Activated naive CD8-positive, alpha-beta T cell treated with anti-CD3 and anti-CD28 coated beads, Interleukin-2, amount 10 ng/mL, durations not matched to agents 7 days and 5 days (primary cell): ENCODE measurements at regions not wholly inside any gene's neighbourhood (a gene's known extent, or its start where the extent isn't known, plus 50 kb on each side); places are given as distances from the start of the nearest gene placed in this dataset.

Source experiments
- ATAC-seq: fragments of 150-1000 bp; cut with Tn5 transposase; one replicate; pipeline ENCODE4 v1.10.0; 2021; ENCODE audit warnings: low read depth, moderate library complexity
- POLR2A ChIA-PET: fragments of 350-600 bp; sonication (Branson Sonifier 250); formaldehyde crosslinking; loops from one replicate; lab custom pipeline; 2021; ENCODE audit warnings: antibody characterized with exemption; lab: Charles Lee
- DNase-seq: peaks from one replicate; pipeline ENCODE4 v3.0.0; 2021
- H3K27ac Mint-ChIP-seq: one replicate; pipeline ENCODE4 v1.8.0; 2022; ENCODE audit warnings: mild to moderate bottlenecking, mixed read lengths
- H3K27me3 Mint-ChIP-seq: one replicate; pipeline ENCODE4 v1.8.0; 2022; ENCODE audit warnings: mild to moderate bottlenecking, moderate library complexity, mixed read lengths
- H3K36me3 Mint-ChIP-seq: one replicate; pipeline ENCODE4 v1.8.0; 2021; ENCODE audit warnings: mild to moderate bottlenecking, mixed read lengths
- H3K4me1 Mint-ChIP-seq: one replicate; pipeline ENCODE4 v1.8.0; 2021; ENCODE audit warnings: mixed read lengths
- H3K4me3 Mint-ChIP-seq: one replicate; pipeline ENCODE4 v1.8.0; 2022; ENCODE audit warnings: mild to moderate bottlenecking, moderate library complexity, mixed read lengths
- H3K9me3 Mint-ChIP-seq: one replicate; pipeline ENCODE4 v1.8.0; 2021; ENCODE audit warnings: mixed read lengths

DNA sequence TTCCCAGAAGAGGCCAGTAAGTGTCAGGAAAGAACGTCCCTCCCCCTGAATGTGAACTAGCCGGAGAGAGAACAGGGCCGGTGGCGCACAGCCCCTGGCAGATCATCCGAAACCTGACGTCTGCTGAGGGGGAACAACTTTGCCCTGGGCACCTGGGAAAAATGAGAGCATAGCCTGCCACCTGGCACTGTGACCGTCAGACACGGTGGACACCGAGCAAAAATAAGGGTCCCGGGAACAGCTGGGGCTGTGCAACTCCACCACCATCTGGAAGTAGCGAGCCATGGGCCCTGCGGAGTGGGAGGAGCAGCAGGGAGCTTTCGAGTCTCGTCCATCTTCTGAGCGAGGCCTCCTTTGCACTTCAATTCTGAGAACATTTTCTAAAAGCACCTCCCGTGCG, 110.8 kb downstream of the EDN3 start:
- Mint-ChIP-seq H3K27ac (no peak overlapping the region), H3K9me3 (no peaks in the 10 kb centered on the region), H3K36me3 (no peaks in the 10 kb centered on the region), H3K4me3 (no peak overlapping the region), H3K4me1 (no peaks in the 10 kb centered on the region), H3K27me3 (peaks cover 14% of the 10 kb centered on the region)
- POLR2A ChIA-PET, result no interaction called here
- DNase-seq (no peak), ATAC-seq (no peak)

DNA sequence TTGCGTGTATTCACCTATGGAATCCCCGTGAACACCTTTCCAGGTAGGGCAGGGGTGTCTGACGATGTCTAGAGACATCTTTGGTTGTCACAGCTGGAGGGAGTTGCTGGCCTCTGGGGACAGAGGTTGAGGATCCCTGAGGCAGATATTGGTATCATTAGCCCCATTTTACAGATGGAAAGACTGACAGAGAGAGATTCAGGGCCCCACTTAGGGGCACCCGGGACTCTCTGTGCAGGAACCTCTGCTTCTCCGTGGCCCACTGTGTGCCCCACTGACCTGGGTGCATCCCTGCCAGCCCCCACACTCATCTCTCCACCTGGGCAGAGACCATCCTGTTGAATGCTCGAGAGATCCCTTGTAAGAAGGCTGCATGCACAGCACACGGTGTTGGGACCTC, 111.2 kb downstream of the EDN3 start:
- POLR2A ChIA-PET, result no interaction called here
- no peak for ATAC-seq
- H3K27ac Mint-ChIP-seq, result no peak overlapping the region

DNA sequence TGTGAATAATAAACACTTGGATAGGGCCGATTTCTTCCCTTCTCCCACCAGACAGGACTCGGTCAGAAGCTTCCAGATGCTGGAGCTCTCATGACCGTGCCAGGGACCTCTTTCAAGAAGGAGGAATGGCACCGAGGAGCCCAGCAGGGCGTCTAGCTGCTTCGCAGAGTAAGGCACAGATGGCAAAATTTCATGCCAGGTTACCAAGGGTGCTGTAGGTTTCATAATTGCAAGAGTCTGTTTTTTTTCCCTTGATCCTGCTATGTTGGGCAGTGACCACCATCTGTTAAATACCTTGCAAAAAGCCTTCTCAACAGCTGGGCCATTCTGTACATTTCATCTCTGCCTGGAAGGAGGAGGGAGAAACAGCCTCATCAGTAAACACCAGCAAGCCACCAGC, 111.8 kb downstream of the EDN3 start:
- ATAC-seq (no peak), DNase-seq (no peak)
- peaks cover 6% of the 10 kb centered on the region for H3K27me3 Mint-ChIP-seq
- H3K4me3 Mint-ChIP-seq, result no peak overlapping the region
- H3K36me3 Mint-ChIP-seq, result no peaks in the 10 kb centered on the region
- H3K9me3 Mint-ChIP-seq, result no peaks in the 10 kb centered on the region
- POLR2A ChIA-PET, result no interaction called here
- no peak overlapping the region for H3K27ac Mint-ChIP-seq
- no peaks in the 10 kb centered on the region for H3K4me1 Mint-ChIP-seq

More for the DNA sequence above, 111.2 kb downstream of the EDN3 start:
- H3K4me1 Mint-ChIP-seq, result no peaks in the 10 kb centered on the region
- peaks cover 11% of the 10 kb centered on the region for H3K27me3 Mint-ChIP-seq
- no peaks in the 10 kb centered on the region for H3K36me3 Mint-ChIP-seq
- H3K9me3 Mint-ChIP-seq, result no peaks in the 10 kb centered on the region
- DNase-seq, result no peak
- no peak overlapping the region for H3K4me3 Mint-ChIP-seq

DNA sequence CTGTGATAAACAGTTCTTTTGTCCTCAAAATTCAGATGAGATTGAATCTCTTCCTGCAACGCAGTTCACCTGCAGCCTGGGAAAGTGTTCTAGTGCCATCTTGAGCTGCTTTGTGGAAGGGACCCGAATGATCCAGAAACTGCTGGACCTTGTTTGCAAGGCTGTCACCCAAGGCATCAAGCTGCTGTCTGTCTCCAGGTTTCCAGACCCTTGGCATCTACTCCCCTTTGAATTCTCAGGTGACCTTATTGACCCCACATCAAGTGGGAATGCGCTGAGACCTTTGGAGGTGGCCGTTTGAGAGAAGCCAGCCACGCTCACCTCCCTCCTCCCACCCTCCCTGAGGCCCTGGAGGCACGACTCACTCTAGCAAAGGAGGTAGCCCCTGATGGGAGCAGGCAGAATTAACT, 112.5 kb downstream of the EDN3 start:
- POLR2A ChIA-PET, result no interaction called here
- H3K27ac Mint-ChIP-seq, result no peak overlapping the region
- no peaks in the 10 kb centered on the region for H3K9me3 Mint-ChIP-seq
- ATAC-seq, result no peak
- no peak overlapping the region for H3K4me3 Mint-ChIP-seq
- DNase-seq, result no peak
- peaks cover 5% of the 10 kb centered on the region for H3K27me3 Mint-ChIP-seq
- H3K36me3 Mint-ChIP-seq, result no peaks in the 10 kb centered on the region
- no peaks in the 10 kb centered on the region for H3K4me1 Mint-ChIP-seq

DNA sequence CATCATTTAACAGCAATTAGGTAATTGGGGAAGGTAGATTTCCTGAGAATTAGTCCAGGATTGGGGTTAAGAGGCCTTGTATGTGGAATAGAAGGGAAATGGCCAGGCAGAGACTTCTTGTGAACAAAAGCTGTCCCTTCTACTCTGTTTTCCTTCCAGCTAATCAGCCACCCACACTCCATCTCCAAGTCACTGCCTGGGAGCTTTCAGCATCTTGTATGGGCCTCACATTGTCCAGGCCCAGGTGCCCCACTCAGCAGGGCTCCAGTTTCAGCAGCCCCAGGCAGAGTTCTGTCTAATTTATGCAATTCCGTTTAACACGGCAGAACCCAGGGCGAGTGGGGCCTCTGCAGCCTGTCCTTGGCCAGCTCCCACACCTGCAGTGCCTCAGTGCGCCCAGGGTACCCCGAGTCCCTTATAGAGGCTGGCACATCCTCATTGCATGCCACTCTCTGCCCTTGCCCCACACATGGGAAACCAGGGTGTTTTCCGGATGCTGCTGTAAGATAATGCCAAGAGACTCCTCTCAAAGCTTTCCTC, 113.0 kb downstream of the EDN3 start:
- Mint-ChIP-seq H3K9me3 (no peaks in the 10 kb centered on the region), H3K27me3 (peaks cover 6% of the 10 kb centered on the region), H3K27ac (no peak overlapping the region), H3K4me1 (no peaks in the 10 kb centered on the region), H3K4me3 (no peak overlapping the region), H3K36me3 (no peaks in the 10 kb centered on the region)
- DNase-seq, result no peak
- POLR2A ChIA-PET, result no interaction called here
- no peak for ATAC-seq

DNA sequence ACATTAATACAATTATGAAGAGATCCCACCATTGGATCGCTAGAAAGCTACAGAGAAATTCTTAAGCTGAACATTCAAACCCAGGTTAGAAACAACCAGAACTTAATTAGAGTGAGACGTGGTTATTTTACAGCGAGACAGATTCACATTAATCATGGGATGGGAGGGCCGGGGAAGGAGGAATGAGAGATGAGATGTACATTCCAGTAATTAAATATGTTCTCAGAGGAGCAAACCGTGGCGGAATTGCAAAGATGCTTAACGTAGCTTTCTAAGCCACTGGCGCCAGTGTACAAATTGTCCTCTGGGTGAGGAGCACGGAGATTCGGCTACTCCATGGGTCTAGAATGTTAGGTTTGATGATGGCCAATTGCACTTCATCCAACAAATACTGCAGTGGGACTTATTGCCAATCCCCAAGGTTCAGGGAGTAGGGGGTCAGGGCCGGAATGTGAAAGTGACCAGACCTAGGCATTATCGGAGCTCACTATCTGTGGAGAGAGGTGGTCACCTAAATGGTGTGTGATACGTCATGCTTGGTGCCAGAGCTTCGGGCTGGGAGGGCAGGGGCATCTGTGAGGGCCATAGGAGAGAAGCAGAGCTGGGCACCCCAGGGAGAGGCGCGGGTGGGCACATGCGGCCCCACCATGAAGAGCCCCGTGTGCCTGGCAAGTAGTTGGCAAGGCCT, 114.7 kb downstream of the EDN3 start:
- no peak overlapping the region for H3K4me3 Mint-ChIP-seq
- no peak overlapping the region for H3K27ac Mint-ChIP-seq
- no peaks in the 10 kb centered on the region for H3K9me3 Mint-ChIP-seq
- H3K27me3 Mint-ChIP-seq, result peaks cover 6% of the 10 kb centered on the region
- ATAC-seq (no peak), DNase-seq (no peak)
- no peaks in the 10 kb centered on the region for H3K4me1 Mint-ChIP-seq
- POLR2A ChIA-PET, result no interaction called here
- no peaks in the 10 kb centered on the region for H3K36me3 Mint-ChIP-seq

DNA sequence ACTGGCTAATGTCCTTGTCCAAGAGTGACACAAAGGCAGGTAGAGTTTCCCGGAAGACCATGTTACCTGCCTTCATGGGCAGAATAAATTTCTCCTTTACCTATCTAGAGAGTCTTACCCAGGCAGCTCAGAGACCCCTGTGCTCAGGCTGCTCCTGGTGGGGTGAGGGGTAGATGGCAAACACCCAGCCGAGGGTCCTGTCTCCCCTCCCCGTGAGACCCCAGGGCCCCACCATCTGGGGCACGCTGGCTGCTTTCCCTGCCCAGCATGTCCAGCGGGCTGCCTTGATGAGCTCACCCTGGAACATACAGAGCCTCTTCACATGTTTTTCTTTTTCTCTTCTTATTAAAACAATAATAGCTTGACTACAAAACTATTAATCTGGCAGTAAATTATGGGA, 116.5 kb downstream of the EDN3 start:
- no peak overlapping the region for H3K4me3 Mint-ChIP-seq
- DNase-seq (no peak), ATAC-seq (no peak)
- POLR2A ChIA-PET, result no interaction called here
- H3K27ac Mint-ChIP-seq, result no peak overlapping the region
- peaks cover 6% of the 10 kb centered on the region for H3K27me3 Mint-ChIP-seq
- H3K9me3 Mint-ChIP-seq, result no peaks in the 10 kb centered on the region
- no peaks in the 10 kb centered on the region for H3K36me3 Mint-ChIP-seq
- H3K4me1 Mint-ChIP-seq, result no peaks in the 10 kb centered on the region

DNA sequence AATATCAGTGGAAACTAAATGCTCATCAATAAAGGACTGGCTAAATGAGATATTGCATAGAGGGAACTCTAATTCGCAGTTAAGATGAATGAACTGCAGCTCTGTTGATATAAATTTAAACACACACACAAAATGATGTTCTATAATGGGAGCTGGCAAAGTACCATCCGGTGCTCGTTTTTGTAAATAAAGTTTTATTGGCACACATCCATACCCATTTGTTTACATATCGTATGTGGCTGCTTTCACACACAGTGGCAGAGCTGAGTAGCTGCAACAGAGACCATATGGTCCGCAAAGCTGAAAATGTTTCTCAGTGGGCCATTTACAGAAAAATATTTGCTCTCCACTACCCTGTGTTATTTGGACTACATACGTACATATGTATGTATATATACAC, 120.7 kb downstream of the EDN3 start:
- no peaks in the 10 kb centered on the region for H3K36me3 Mint-ChIP-seq
- H3K4me1 Mint-ChIP-seq, result no peaks in the 10 kb centered on the region
- no peak overlapping the region for H3K4me3 Mint-ChIP-seq
- no peaks in the 10 kb centered on the region for H3K9me3 Mint-ChIP-seq
- no peak for ATAC-seq
- peaks cover 3% of the 10 kb centered on the region for H3K27me3 Mint-ChIP-seq
- POLR2A ChIA-PET, result no interaction called here
- H3K27ac Mint-ChIP-seq, result no peak overlapping the region
- DNase-seq, result no peak

DNA sequence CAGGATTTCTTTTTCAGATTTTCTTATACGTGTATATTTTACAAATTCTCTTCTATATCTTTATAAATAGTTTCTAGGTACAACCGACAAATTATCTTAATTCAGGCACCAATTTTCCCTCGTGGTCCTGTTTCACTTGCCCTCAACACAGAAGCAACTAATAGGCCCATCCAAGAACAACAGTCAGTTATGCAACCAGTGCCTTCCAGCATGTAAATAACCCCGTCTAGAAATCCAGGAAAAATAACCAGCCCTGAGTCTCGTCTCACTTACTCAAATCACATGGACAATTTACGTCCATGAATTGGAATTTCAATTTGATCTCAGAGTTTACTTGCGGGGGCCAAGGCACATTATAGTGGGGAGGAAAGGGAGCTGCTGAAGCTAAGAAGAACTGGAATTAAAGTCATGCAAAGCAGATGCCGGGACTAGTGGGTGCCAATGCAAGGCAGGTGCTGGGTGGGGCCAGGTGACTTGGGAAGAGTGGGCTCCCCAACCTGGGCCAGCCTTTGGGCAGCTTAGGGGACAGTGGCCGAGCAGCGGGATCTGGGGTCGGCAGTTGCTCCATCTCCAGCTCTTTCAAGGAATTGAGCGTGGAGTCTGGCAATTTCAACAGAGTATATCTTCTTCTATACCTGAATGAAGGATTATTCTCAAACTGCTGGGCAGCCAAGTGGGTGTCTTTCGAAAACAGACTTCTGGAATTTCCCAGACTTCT, 121.7 kb downstream of the EDN3 start:
- POLR2A ChIA-PET, result no interaction called here
- ATAC-seq (no peak), DNase-seq (no peak)
- Mint-ChIP-seq H3K27me3 (peaks cover 7% of the 10 kb centered on the region), H3K27ac (no peak overlapping the region), H3K4me1 (no peaks in the 10 kb centered on the region), H3K9me3 (no peaks in the 10 kb centered on the region), H3K36me3 (no peaks in the 10 kb centered on the region), H3K4me3 (no peak overlapping the region)

DNA sequence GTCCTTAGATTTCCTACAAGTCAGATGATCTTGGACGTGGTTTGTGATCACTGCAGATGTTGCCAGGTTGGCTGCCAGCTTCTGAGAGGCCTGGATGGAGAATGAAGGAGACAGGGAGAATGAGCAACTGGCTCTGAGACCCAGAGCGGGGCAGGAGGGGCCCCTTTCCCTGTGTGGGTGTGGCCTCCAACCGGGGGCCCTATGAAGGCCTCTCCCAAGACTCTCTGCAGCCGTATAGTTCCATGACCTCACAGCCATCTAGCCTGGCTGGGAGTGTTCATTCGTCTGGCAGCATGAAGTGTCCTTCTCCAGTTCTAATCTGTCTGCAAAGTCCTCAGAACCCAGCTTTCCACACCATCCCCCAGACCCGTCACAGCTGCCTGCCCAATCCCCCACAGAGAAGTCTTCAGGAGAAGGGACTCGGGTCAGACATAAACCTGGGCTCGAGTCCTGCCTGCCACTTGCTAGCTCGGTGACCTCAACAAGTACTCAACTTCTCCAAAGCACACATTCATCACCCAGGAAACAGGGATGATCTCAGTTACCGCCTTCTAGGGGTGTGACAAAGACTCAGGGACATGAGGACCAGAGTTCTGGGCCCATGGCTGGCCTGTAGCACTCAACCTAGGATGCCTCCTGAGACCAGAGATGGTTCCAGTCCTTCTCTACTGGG, 122.6 kb downstream of the EDN3 start:
- POLR2A ChIA-PET, result no interaction called here
- no peak for DNase-seq
- Mint-ChIP-seq H3K4me1 (no peaks in the 10 kb centered on the region), H3K27me3 (peaks cover 5% of the 10 kb centered on the region), H3K4me3 (no peak overlapping the region), H3K9me3 (peaks cover under 1% of the 10 kb centered on the region), H3K27ac (no peak overlapping the region), H3K36me3 (no peaks in the 10 kb centered on the region)
- no peak for ATAC-seq

DNA sequence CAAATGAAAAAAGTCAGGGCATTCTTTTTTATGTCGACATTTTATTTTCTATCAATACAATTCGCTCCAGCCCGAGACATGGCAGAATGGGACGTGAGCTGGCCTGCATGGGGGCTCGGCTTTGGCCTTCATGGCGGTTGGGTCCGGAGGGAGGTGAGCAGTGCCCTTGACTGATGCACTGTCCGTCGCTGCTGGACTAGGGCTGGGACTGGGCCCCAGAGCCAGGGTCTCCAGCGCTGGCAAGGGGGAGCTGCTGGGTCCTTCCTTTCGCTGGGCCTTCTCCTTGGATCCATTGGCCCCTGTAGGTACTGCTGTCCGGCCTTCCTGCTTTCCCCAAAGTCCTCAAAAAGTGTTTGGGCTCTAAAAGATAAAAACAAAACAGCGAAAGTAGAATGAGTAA, 124.6 kb downstream of the EDN3 start:
- POLR2A ChIA-PET, result no interaction called here
- ATAC-seq (no peak), DNase-seq (no peak)
- no peak overlapping the region for H3K4me3 Mint-ChIP-seq
- H3K27ac Mint-ChIP-seq, result no peak overlapping the region
- peaks cover 10% of the 10 kb centered on the region for H3K4me1 Mint-ChIP-seq
- peaks cover 4% of the 10 kb centered on the region for H3K9me3 Mint-ChIP-seq
- H3K27me3 Mint-ChIP-seq, result peaks cover 5% of the 10 kb centered on the region
- peaks cover 1% of the 10 kb centered on the region for H3K36me3 Mint-ChIP-seq

DNA sequence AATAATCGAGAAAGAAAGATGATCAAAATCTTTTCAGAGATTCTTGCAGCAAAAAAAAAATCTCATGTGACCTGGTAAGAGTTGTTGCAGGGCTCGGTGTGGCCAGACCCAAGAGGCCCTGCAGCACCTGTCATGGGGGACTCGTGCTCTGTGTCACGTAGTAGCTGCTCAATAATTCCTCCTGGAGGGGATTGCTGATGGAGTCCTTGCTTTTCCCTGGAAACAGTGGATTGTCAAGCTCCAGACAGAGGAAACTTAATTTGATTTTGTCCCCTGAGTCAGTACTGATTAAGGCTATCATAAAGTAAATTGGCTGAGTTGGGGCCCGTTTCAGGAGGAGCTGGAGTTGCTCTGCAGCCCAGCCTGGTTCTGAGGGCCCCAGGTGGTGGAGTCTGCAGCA, 125.2 kb downstream of the EDN3 start:
- peaks cover 1% of the 10 kb centered on the region for H3K36me3 Mint-ChIP-seq
- no peak overlapping the region for H3K4me3 Mint-ChIP-seq
- POLR2A ChIA-PET, result no interaction called here
- peaks cover 5% of the 10 kb centered on the region for H3K27me3 Mint-ChIP-seq
- peaks cover 4% of the 10 kb centered on the region for H3K9me3 Mint-ChIP-seq
- no peak for DNase-seq
- no peak overlapping the region for H3K27ac Mint-ChIP-seq
- no peak for ATAC-seq
- H3K4me1 Mint-ChIP-seq, result peaks cover 10% of the 10 kb centered on the region

DNA sequence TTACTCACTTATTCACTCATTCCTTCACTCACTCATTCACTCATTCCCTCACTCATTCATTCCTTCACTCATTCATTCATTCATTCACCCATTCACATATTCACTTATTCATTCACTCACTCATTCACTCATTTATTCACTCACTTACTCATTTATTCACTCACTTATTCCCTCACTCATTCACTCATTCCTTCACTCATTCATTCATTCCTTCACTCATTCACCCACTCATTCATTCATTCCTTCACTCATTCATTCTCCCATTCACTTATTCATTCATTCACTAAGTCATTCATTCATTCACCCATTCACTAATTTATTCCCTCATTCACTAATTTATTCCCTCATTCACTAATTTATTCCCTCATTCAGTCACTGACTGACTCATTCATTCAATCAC, 127.6 kb downstream of the EDN3 start:
- Mint-ChIP-seq H3K27me3 (peaks cover 5% of the 10 kb centered on the region), H3K4me1 (peaks cover 10% of the 10 kb centered on the region), H3K4me3 (no peak overlapping the region), H3K27ac (no peak overlapping the region), H3K36me3 (peaks cover 1% of the 10 kb centered on the region), H3K9me3 (peaks cover 4% of the 10 kb centered on the region)
- DNase-seq (no peak), ATAC-seq (no peak)
- POLR2A ChIA-PET, result no interaction called here
